ENCODE measurements at regions not wholly inside any gene's neighbourhood (a gene's known extent, or its start where the extent isn't known, plus 50 kb on each side); places are given as distances from the start of the nearest gene placed in this dataset.
A peak's percentile ranks its signal among the peaks of the same experiment; 100 is the strongest.

- H3K9ac ChIP-seq (ENCODE audit: low read length), result no peak overlapping the region
- no peaks in the 10 kb centered on the region for H3K36me3 ChIP-seq (replicated peaks; ENCODE audit: insufficient read depth, low read length)
- H3K27ac ChIP-seq (ENCODE audit: low read length), result no peak overlapping the region
- no peak for TF ChIP-seq EZH2 (optimal IDR thresholded peaks at IDR 0.05; ENCODE audit: low read depth, low read length)
- no peak for TF ChIP-seq EZH2phosphoT487 (IDR thresholded peaks at IDR 0.05; ENCODE audit: low read length)
- no peak for TF ChIP-seq CTCF (IDR thresholded peaks at IDR 0.05; ENCODE audit: low read length)
- H3K27me3 ChIP-seq (replicated peaks; ENCODE audit: insufficient read depth, low read length), result no peaks in the 10 kb centered on the region
- no peak overlapping the region for H3K4me2 ChIP-seq (ENCODE audit: low read depth, low read length)
- no peaks in the 10 kb centered on the region for H3K9me2 ChIP-seq (replicated peaks; ENCODE audit: insufficient read depth, low read length)
- peaks cover 16% of the 10 kb centered on the region for H3K4me1 ChIP-seq (ENCODE audit: low read length)
- no peaks in the 10 kb centered on the region for H3K79me2 ChIP-seq (ENCODE audit: low read length)
- DNase-seq, result no peak
- peaks cover 24% of the 10 kb centered on the region for H3F3A ChIP-seq (ENCODE audit: insufficient read depth, low read length)
- no peaks in the 10 kb centered on the region for H4K20me1 ChIP-seq (ENCODE audit: insufficient read depth, low read length)
- H3K9me3 ChIP-seq (replicated peaks; ENCODE audit: insufficient read depth, low read length), result no peaks in the 10 kb centered on the region
- H2AFZ ChIP-seq (ENCODE audit: low read length), result no peak overlapping the region
- no peak overlapping the region for H3K4me3 ChIP-seq (ENCODE audit: low read length)
Measured at GRCh38 chr3:102054543-102055080, 205.3 kb downstream of the NFKBIZ start.

- Histone ChIP-seq H3K9me2 (replicated peaks; ENCODE audit: insufficient read depth, low read length) (no peaks in the 10 kb centered on the region), H3K4me3 (ENCODE audit: low read length) (no peak overlapping the region), H3K79me2 (ENCODE audit: low read length) (no peaks in the 10 kb centered on the region), H4K20me1 (ENCODE audit: insufficient read depth, low read length) (no peaks in the 10 kb centered on the region), H3K27me3 (replicated peaks; ENCODE audit: insufficient read depth, low read length) (no peaks in the 10 kb centered on the region), H3K4me2 (ENCODE audit: low read depth, low read length) (peak overlapping the region; percentile 59), H3F3A (ENCODE audit: insufficient read depth, low read length) (peaks cover 37% of the 10 kb centered on the region), H3K36me3 (replicated peaks; ENCODE audit: insufficient read depth, low read length) (no peaks in the 10 kb centered on the region), H2AFZ (ENCODE audit: low read length) (no peak overlapping the region), H3K27ac (ENCODE audit: low read length) (peak overlapping the region; percentile 73; the same call in 1 of the 2 replicates), H3K9me3 (replicated peaks; ENCODE audit: insufficient read depth, low read length) (no peaks in the 10 kb centered on the region), H3K9ac (ENCODE audit: low read length) (no peak overlapping the region), H3K4me1 (ENCODE audit: low read length) (peaks cover 28% of the 10 kb centered on the region)
- peak; percentile 91 for DNase-seq
- TF ChIP-seq EZH2phosphoT487 (IDR thresholded peaks at IDR 0.05; ENCODE audit: low read length) (no peak), CTCF (IDR thresholded peaks at IDR 0.05; ENCODE audit: low read length) (no peak), EZH2 (optimal IDR thresholded peaks at IDR 0.05; ENCODE audit: low read depth, low read length) (no peak)
Measured at GRCh38 chr3:102057781-102058421, 208.6 kb downstream of the NFKBIZ start.

- peak overlapping the region; percentile 59 for H3K4me2 ChIP-seq (ENCODE audit: low read depth, low read length)
- TF ChIP-seq CTCF (IDR thresholded peaks at IDR 0.05; ENCODE audit: low read length), result no peak
- TF ChIP-seq EZH2phosphoT487 (IDR thresholded peaks at IDR 0.05; ENCODE audit: low read length), result no peak
- no peak for TF ChIP-seq EZH2 (optimal IDR thresholded peaks at IDR 0.05; ENCODE audit: low read depth, low read length)
Measured at GRCh38 chr3:102059145-102059943, 210.0 kb downstream of the NFKBIZ start.

More at GRCh38 chr3:102059145-102059943, 210.0 kb downstream of the NFKBIZ start:
- H3K27me3 ChIP-seq (replicated peaks; ENCODE audit: insufficient read depth, low read length), result no peaks in the 10 kb centered on the region
- no peak overlapping the region for H2AFZ ChIP-seq (ENCODE audit: low read length)
- peaks cover 28% of the 10 kb centered on the region for H3K4me1 ChIP-seq (ENCODE audit: low read length)
- DNase-seq, result peak; percentile 92
- H3K4me3 ChIP-seq (ENCODE audit: low read length), result no peak overlapping the region
- no peaks in the 10 kb centered on the region for H3K79me2 ChIP-seq (ENCODE audit: low read length)
- H3K9me2 ChIP-seq (replicated peaks; ENCODE audit: insufficient read depth, low read length), result no peaks in the 10 kb centered on the region
- no peaks in the 10 kb centered on the region for H3K36me3 ChIP-seq (replicated peaks; ENCODE audit: insufficient read depth, low read length)
- H3K9ac ChIP-seq (ENCODE audit: low read length), result no peak overlapping the region
- peak overlapping the region; percentile 73 for H3K27ac ChIP-seq (ENCODE audit: low read length)
- H4K20me1 ChIP-seq (ENCODE audit: insufficient read depth, low read length), result no peaks in the 10 kb centered on the region
- H3F3A ChIP-seq (ENCODE audit: insufficient read depth, low read length), result peaks cover 37% of the 10 kb centered on the region
- H3K9me3 ChIP-seq (replicated peaks; ENCODE audit: insufficient read depth, low read length), result no peaks in the 10 kb centered on the region

All from MM.1S (cell line).